ENCODE measurements at regions not wholly inside any gene's neighbourhood (a gene's known extent, or its start where the extent isn't known, plus 50 kb on each side); places are given as distances from the start of the nearest gene placed in this dataset.
"Not testable (repeated sequence)": the region's sequence is repeated elsewhere in the genome, so short reads cannot be mapped to it uniquely, and the experiment has no call there.

DNA sequence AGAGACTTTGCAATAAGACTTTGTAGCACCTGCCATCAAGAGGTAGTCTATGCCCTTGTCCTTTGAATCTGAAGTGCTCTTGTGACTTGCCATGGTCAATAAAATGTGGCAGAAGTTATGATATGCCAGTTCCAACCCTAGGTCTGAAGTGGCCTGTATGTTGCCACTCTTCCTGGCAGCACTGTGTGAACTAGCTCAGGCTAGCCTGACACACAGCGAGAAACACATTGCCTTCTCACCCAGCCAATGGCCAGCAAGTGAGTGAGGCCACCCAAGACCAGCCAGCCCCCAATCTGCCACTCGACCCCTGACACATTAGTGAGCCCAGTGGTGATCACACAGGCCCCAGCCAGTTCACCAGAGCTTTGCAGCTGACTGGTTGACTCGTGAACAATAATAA lies 52.7 kb upstream of the OSMR start:
- no peak overlapping the region for H3K4me3 ChIP-seq (ENCODE audit: low read length)
- TF ChIP-seq, protein P1, sequence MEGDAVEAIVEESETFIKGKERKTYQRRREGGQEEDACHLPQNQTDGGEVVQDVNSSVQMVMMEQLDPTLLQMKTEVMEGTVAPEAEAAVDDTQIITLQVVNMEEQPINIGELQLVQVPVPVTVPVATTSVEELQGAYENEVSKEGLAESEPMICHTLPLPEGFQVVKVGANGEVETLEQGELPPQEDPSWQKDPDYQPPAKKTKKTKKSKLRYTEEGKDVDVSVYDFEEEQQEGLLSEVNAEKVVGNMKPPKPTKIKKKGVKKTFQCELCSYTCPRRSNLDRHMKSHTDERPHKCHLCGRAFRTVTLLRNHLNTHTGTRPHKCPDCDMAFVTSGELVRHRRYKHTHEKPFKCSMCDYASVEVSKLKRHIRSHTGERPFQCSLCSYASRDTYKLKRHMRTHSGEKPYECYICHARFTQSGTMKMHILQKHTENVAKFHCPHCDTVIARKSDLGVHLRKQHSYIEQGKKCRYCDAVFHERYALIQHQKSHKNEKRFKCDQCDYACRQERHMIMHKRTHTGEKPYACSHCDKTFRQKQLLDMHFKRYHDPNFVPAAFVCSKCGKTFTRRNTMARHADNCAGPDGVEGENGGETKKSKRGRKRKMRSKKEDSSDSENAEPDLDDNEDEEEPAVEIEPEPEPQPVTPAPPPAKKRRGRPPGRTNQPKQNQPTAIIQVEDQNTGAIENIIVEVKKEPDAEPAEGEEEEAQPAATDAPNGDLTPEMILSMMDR (IDR thresholded peaks at IDR 0.05; ENCODE audit: insufficient read depth, low read depth, low read length, missing control alignments) = no peak
- DNase-seq (ENCODE audit: low read depth) = no peak

DNA sequence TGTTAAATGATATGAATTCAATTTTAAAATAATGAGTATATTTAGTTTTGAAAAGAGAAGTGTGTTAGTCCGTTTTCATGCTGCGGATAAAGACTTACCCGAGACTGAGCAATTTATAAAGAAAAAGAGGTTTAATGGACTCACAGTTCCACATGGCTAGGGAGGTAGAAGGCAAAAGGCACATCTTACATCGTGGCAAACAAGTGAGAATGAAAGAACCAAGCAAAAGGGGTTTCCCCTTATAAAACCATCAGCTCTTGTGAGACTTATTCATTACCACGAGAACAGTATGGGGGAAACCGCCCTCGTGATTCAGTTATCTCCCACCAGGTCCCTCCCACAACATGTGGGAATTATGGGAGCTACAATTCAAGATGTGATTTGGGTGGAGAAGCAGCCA lies 51.8 kb upstream of the OSMR start:
- not testable (repeated sequence) for DNase-seq (ENCODE audit: low read depth); H3K4me3 ChIP-seq (ENCODE audit: low read length)

DNA sequence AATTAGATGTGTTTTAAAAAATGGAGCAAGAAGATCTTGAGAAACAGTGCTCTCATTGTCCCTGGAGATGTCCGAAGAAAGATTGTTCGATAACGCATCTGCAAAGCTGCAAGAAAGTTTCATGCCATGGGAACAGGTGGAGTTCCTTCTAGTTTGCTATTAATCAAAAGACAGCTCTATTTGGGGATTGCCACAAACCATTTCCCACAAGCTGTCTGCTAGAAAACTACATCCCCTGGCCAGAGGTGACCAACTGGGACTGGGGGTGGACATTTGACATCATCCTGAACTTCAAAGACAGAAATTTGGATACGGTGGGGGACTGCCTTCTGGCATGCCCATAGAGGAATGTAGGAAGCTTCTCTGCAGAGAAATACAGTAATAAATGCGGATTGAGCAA lies 50.8 kb upstream of the OSMR start:
- TF ChIP-seq, protein P1 (IDR thresholded peaks at IDR 0.05; ENCODE audit: insufficient read depth, low read depth, low read length, missing control alignments) = no peak
- H3K4me3 ChIP-seq (ENCODE audit: low read length) = no peak overlapping the region

DNA sequence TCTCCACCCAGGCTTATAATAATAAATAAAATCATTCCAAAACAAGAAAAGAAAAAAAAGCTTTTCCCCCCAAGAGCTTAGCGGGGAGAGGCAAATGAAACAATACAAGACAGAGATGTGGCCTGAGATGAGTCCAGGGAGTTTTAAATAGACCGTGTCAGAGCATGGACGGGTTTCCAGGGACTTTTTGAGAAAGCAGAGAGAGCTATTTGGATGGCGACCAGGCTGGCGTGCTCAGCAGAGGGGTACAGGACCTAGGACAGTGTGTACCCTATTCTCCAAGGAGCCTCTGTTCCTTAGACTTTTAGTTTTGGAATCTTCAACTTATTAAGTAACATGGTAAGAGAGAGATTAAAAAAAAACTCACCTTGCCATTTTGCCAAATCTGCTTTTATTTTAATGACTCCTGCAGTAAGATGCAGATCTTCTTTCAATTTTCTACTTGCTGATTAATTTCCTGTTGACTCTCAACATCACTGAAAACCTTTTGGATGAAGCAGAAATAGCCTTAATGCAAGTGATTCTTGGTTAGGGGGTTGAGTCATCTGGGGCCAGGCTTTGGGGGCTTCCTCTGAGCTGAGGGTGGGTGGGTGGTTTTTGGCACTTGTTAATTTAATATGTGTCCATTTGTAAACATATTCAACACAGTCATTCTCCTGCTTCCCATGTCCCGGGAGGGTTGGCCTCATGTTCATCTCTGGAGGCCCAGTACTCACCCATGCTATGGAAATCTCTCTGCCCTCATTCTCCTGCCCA lies 49.6 kb upstream of the OSMR start:
- H3K4me3 ChIP-seq (ENCODE audit: low read length) = no peak overlapping the region
- TF ChIP-seq, protein P1 (IDR thresholded peaks at IDR 0.05; ENCODE audit: insufficient read depth, low read depth, low read length, missing control alignments) = no peak
- no peak for DNase-seq (ENCODE audit: low read depth)

More for the DNA sequence above, 50.8 kb upstream of the OSMR start:
- no peak for DNase-seq (ENCODE audit: low read depth)
